ENCODE measurements at regions not wholly inside any gene's neighbourhood (a gene's known extent, or its start where the extent isn't known, plus 50 kb on each side); places are given as distances from the start of the nearest gene placed in this dataset.
A peak's percentile ranks its signal among the peaks of the same experiment; 100 is the strongest.

DNA sequence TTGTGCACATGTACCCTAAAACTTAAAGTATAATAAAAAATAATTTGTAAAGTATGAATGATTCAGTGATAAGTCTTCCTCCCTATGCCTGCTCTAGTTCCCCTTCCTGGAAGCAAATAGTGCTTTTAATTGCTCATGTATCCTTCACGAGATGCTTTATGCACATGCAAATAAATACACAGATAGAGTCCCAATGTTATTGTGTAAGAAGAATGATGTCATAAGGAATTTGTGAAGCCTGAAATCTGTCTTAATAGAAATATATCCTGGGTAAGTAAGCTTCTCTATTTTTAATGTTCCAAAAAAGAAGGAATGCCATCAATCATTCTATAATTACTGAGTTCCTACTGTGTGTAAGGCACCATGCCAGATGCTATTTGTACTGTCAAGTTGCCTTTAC lies 157.5 kb upstream of the SLC4A4 start:
- no peak for DNase-seq (ENCODE audit: low read depth)
- TF ChIP-seq, protein P1, sequence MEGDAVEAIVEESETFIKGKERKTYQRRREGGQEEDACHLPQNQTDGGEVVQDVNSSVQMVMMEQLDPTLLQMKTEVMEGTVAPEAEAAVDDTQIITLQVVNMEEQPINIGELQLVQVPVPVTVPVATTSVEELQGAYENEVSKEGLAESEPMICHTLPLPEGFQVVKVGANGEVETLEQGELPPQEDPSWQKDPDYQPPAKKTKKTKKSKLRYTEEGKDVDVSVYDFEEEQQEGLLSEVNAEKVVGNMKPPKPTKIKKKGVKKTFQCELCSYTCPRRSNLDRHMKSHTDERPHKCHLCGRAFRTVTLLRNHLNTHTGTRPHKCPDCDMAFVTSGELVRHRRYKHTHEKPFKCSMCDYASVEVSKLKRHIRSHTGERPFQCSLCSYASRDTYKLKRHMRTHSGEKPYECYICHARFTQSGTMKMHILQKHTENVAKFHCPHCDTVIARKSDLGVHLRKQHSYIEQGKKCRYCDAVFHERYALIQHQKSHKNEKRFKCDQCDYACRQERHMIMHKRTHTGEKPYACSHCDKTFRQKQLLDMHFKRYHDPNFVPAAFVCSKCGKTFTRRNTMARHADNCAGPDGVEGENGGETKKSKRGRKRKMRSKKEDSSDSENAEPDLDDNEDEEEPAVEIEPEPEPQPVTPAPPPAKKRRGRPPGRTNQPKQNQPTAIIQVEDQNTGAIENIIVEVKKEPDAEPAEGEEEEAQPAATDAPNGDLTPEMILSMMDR (IDR thresholded peaks at IDR 0.05; ENCODE audit: insufficient read depth, low read length) = no peak
- no peak overlapping the region for H3K4me3 ChIP-seq (ENCODE audit: low read depth, low read length)

GRCh38 chr4:71184195-71184781 lies 154.5 kb upstream of the SLC4A4 start:
- TF ChIP-seq, protein P1 (IDR thresholded peaks at IDR 0.05; ENCODE audit: insufficient read depth, low read length) = peak; percentile 70
- peak; percentile 79 for DNase-seq (ENCODE audit: low read depth)
- no peak overlapping the region for H3K4me3 ChIP-seq (ENCODE audit: low read depth, low read length)

GRCh38 chr4:71185037-71185436 lies 153.8 kb upstream of the SLC4A4 start:
- no peak for DNase-seq (ENCODE audit: low read depth)
- TF ChIP-seq, protein P1 (IDR thresholded peaks at IDR 0.05; ENCODE audit: insufficient read depth, low read length) = no peak
- H3K4me3 ChIP-seq (ENCODE audit: low read depth, low read length) = no peak overlapping the region

DNA sequence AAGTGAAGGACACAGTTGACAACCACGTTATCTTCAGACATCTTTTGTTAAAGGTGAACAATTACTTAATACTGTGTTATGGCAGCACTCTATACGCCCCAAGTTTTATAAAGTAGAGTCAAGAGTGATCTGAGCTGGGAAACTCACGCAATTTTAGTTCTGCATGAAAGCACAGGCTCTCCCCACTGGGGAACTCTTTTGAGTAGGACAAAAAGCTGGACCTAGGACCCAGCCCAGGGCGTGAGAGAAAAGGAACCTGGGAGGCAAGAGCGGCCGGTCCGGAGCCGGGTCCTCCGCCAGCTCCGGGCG lies 152.6 kb upstream of the SLC4A4 start:
- H3K4me3 ChIP-seq (ENCODE audit: low read depth, low read length) = peak overlapping the region; percentile 78
- TF ChIP-seq, protein P1 (IDR thresholded peaks at IDR 0.05; ENCODE audit: insufficient read depth, low read length) = no peak
- no peak for DNase-seq (ENCODE audit: low read depth)

DNA sequence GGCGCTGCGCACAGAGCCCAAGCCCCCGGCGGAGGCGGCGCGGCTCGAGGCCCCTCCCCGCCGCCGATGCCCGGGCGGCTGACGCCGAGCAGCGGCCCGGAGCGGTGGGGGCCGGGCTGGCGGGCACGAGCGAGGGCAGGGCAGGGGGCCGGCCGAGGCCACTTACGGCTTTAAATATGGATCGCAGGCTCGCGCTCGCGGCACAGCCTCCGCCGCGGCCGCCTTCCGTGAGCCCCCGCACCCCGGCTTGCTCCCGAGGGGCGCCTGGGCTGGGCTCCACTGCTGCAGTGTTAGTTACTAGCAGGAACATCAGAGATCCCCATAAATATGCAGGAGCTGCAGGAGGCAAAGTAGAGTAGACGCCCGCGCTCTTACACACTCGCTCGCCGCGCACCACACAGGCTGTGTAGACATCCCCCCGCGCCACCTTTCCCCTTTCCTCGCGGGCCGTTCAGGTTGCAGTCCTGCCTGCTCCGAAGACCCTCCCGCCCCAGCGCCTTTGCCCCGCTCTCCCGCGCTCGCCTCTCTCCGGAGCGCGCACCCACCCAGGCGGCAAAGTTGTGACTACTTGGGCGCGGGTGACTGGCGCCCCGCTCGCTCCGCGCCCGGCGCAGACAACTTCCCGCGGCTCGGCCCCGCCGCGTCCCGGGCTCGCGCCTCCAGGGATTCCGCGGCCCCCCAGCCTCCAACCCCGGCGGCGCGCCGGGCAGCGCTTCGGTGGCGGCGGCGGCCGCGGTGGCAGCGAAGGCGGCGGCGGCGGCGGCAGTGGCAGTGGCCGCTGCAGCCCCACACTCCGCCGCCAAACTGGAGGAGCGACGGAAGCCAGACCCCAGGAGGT lies 152.0 kb upstream of the SLC4A4 start:
- TF ChIP-seq, protein P1 (IDR thresholded peaks at IDR 0.05; ENCODE audit: insufficient read depth, low read length) = no peak
- DNase-seq (ENCODE audit: low read depth) = peak; percentile 50
- H3K4me3 ChIP-seq (ENCODE audit: low read depth, low read length) = peak overlapping the region; percentile 78

DNA sequence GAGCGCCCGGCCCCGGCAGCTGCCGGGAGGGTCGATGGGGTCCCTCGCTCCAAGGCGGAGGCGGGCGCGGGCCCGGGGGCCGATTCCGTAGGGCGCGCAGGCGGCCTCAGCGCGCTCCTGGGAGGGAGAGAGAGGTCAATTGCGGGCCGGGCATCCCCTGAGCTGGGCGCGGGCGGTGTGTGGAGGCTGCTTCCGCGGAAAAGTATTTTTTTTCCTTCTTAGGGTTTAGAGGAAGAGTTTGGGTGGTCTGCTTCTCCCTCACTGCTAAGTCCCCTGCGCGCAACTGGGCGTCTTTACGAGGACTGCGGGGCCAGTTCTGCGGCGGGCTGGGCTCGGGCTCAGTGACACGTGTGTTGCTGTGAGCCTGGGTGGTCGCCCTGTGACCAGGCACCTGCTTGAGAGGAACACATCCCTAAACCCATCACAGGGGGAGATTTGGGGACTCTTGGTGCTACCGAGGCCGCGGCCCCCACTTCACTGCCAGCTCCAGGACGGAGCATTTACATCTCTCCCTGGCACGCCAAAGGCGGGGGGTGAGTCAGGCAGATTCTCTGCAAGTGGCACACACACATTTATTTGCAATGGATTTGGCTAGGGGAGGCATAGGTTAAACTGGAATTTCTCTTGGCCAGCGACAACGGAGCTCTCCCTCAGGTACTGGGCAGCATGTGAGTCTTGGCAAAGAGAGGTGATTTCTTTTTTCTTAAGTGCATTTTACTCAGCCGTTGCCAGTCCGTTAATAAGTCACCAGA lies 151.2 kb upstream of the SLC4A4 start:
- H3K4me3 ChIP-seq (ENCODE audit: low read depth, low read length) = peak overlapping the region; percentile 78
- TF ChIP-seq, protein P1 (IDR thresholded peaks at IDR 0.05; ENCODE audit: insufficient read depth, low read length) = no peak
- peak; percentile 42 for DNase-seq (ENCODE audit: low read depth)
